Retinal pigment epithelial cell (primary cell): ENCODE measurements at regions not wholly inside any gene's neighbourhood (a gene's known extent, or its start where the extent isn't known, plus 50 kb on each side); places are given as distances from the start of the nearest gene placed in this dataset.

ENCODE experiments used
- DNase-seq: peaks from one replicate; pipeline ENCODE4 v3.0.0-alpha.2; 2010; ENCODE audit warnings: low read depth
- H3K4me3 ChIP-seq: 2 replicates; pipeline ENCODE4 v1.5.1; 2011; ENCODE audit warnings: mild to moderate bottlenecking, low read length, control low read depth, moderate library complexity
- CTCF ChIP-seq: conservative IDR thresholded peaks from 2 replicates; pipeline ENCODE4 v1.5.1; 2011; ENCODE audit warnings: low read depth, low read length, control low read depth, inconsistent platforms

DNA sequence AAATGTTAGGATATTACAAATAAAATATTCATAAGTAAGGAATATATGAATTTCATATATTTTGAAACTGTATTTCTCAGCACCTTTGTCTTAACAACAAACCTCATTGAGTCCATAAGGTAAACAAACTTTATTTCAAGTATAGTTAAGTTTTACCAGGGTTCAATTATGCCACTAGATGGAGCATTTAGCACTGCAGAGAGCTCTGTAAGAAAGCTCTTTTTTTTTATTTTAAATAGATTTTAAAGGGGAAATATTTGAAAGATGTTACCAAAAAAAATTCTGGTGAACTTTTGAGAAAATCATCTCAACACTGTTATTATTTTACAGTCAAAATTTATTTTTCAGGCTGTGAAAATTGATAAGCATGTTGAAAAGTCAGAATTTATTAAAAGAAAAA is 955.2 kb upstream of the EYS start:
- no peak overlapping the region for H3K4me3 ChIP-seq
- no peak for DNase-seq
- TF ChIP-seq CTCF = peak; percentile 57

DNA sequence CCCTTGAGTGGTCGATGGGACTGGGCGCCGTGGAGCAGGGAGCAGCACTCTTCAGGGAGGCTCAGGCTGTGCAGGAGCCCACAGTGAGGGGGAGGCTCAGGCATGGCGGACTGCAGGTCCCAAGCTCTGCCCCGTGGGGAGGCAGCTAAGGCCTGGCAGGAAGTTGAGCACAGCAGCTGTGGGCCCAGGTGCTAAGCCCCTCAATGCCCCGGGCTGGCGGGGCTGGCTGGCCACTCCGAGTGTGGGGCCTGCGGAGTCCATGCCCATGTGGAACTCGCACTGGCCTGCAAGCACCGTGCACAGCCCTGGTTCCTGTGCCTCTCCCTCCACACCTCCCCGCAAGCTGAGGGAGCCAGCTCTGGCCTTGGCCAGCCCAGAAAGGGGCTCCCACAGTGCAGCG is 948.4 kb upstream of the EYS start:
- no peak for TF ChIP-seq CTCF
- DNase-seq = no peak
- H3K4me3 ChIP-seq = no peak overlapping the region

- TF ChIP-seq CTCF = no peak
- DNase-seq = no peak
- H3K4me3 ChIP-seq = no peak overlapping the region
Observed at GRCh38 chr6:66638518-66638917, 931.5 kb upstream of the EYS start.

DNA sequence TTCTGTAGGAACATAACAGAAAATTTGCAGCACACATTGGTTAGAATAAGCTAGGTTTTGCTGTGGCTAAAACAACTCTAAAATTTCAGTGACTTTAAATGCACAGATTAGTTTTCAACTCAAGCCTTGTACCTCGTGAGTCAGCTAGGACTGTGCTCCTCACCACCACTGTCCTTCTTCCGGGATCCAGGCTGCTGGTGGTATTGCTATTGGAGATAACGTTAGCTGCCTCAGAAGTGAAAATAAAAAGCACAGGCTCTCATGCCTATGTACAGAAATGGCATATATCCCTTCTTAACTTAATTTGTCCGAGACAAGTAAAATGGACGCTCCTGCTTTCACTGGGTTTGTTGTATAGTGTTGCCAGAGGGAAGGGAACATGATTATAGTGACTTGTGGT is 931.1 kb upstream of the EYS start:
- DNase-seq = no peak
- no peak for TF ChIP-seq CTCF
- H3K4me3 ChIP-seq = no peak overlapping the region

GRCh38 chr6:66628917-66629316 is 921.9 kb upstream of the EYS start:
- H3K4me3 ChIP-seq = no peak overlapping the region
- no peak for DNase-seq
- no peak for TF ChIP-seq CTCF

- DNase-seq = no peak
- H3K4me3 ChIP-seq = no peak overlapping the region
- no peak for TF ChIP-seq CTCF
Observed at GRCh38 chr6:66623050-66623449, 916.0 kb upstream of the EYS start.

GRCh38 chr6:66605971-66606370 is 898.9 kb upstream of the EYS start:
- TF ChIP-seq CTCF = no peak
- no peak overlapping the region for H3K4me3 ChIP-seq
- no peak for DNase-seq
